ENCODE measurements at regions not wholly inside any gene's neighbourhood (a gene's known extent, or its start where the extent isn't known, plus 50 kb on each side); places are given as distances from the start of the nearest gene placed in this dataset.

- peak; percentile 5 to 55 for DNase-seq (ENCODE audit: low read depth in 2 of 2)
Observed at GRCh38 chr3:150268426-150269391, 139.4 kb upstream of the TSC22D2 start.

DNA sequence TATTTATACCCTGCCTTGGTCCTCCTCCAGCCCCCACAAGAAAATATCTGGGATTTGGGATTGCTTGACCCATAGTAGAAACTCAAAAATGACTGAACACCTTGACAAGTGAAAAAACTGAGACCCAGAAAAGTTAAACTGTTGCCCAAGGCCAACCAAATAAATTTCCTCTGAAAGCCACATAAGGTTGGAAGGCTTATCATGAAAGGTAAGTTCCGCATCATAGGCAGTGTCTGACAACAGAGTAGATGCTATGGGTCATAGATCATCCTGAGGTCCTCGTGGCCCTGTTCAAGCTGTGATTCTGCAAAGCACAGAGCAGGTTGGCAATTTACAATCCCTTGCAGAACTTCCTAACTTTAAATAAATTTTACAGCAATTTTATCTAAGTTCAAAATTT is 140.8 kb upstream of the TSC22D2 start:
- no peak for DNase-seq (ENCODE audit: low read depth in 2 of 2)

DNA sequence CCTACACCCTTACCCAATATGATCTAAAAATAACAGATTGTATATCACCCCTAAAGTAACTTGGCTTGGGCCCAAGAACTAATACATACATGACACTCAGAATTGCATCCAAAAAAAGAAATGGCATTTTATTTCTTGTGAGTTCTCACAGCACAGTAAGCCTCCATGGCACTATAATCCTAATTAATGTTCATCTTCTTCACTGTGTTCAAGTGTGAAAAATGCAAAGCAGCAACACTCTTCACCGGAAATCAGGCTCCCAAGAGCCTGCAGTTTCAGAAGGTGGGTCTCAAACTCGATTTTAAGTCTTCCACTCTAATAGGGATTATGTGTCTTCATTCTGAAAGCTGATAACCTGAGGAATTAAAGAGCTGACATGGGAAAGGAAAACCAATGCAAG is 142.8 kb upstream of the TSC22D2 start:
- no peak for DNase-seq (ENCODE audit: low read depth in 2 of 2)

DNA sequence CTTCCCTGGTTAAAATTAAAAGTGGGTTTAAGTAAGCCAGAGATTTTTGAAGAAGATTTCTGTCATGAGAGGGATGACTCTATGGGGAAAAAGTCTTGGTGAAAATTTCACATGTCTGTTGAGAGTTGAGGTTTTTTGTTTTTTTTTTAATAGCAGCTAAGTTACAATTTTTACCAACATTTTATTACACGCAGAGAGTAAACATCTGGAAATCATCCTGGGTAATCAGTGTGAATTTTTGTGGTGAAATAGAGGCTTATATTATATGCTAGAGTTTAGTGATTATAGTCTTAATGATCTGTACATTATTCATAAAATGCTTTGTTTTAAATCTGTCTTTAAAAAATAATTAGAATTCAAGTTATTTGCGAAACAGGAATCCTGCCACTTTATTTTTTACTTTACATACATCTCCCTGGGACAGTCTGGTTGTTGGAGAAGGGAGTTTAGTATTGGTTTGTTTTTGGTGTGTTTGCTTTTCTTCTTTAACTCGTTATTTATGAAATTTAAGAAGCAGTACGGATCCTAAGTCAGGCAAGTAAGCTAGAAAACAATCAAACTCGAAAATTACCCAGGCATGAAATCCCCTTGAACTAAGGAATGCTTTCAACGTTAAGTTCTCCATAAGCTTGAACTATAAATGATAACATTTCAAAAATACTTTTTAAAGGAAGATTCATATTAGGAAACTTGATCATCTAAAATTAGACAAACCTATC is 143.4 kb upstream of the TSC22D2 start:
- DNase-seq (ENCODE audit: low read depth in 2 of 2): no peak

DNA sequence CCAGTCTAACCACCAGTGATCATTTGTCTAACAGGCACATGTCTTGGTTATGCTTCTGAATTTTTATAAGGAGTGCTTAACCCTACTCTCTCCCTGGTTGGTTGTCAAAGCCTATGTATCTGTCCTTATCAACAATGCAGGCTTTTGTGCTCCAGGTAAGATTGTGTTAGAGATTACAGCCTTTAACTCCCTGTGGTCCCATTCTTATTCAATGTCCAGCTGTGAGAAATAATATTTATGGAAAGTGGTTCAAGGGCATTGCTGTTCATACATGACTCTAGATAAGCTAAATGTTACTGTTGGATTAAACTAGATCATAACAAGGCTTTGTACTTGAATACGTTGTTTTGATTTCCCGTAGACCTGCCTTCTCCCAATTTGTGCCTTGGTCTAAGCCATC is 146.1 kb upstream of the TSC22D2 start:
- no peak for DNase-seq (ENCODE audit: low read depth in 2 of 2)

DNA sequence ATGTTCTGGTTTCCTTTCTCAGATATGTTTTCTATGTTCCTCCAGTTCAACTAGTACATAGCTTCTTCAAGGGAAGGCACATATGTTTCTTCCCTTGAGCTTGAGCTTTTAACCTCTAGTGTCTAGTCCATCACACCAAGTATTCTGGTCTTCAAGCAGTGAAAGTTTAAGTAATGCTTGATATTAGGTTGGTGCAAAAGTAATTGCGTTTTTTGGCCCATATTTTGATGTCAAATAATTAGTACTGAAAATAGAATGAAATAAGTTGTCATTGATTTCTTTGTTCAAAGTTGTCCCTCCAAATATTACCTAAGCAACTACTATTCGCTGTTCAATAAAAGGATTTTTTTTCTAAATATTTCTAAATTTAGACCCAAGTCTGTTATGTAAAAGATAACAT is 146.7 kb upstream of the TSC22D2 start:
- no peak for DNase-seq (ENCODE audit: low read depth in 2 of 2)

DNA sequence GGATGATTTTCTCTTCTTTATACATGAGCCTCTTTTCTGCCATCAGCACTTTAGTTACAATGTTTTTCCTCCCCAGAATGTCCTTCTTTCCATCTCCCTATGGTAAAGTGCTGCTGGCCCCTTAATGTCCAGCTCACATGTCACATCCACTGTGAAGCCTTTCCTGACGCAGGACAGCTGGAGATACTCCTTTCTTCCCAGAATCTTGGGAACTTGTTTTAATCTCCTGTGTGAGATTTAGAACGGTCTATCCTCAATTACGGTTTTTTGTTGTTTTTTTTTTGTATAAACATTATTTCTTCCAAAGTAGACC is 147.7 kb upstream of the TSC22D2 start:
- no peak for DNase-seq (ENCODE audit: low read depth in 2 of 2)

GRCh38 chr3:150259526-150260397 is 148.3 kb upstream of the TSC22D2 start:
- DNase-seq (ENCODE audit: low read depth in 2 of 2): no peak

DNA sequence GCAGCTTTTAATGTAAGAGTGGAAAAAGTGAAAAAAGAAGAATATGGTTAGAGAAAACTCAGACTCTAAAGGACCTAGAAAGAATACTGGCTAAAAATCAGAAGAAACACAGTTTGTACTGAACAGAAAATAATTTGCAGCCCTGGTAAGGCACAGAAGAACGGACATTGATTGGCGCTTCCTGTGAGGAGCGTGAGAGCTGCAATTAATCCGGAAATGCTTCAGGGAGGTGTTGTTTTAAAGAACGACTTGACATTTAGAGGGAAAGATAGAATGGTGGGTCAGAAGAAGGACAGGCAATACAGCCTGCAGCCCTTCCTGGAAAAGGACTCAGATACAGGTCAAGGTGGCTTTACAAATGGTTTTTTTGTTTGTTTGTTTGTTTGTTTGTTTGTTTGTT is 151.3 kb upstream of the TSC22D2 start:
- DNase-seq (ENCODE audit: low read depth in 2 of 2): peak in 1 of 2 donors; percentile 32

DNA sequence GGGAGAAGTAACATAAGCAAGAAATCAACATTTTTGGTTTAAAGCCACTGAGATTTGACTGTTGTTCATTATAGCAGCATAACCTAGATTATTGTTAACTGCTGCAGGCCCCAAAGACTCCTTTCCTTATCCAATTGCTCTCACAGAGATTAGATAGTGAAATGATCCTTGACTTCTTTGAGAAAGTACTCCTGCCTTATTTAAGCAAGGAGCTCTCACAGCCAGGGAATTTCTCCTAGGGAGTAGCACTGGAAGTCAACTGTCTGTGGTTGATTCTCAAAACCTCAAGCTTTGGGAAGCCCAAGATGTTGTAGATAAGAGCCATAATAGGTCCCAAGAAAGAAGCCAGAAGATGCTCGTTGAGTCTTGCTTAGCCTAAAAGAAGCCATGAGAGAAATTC is 151.8 kb upstream of the TSC22D2 start:
- no peak for DNase-seq (ENCODE audit: low read depth in 2 of 2)

DNA sequence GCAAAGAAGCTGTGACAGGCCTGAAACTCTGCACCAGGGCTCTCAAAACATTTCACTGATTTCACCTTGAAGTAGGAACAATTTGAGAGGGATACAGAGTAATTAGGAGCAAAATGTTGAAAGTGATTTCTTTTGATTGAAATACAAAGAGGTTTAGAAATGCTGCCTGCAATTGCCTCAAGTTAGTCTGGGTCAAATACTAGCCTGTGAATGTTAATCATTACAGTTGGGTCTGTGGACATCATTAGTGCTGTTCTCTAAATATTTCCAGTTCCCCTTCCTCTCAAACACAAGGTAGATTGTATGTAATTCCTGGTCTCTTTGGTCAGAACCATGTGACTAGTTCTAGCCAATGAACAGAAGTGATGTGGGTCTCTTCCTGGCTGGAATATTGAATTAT is 152.3 kb upstream of the TSC22D2 start:
- DNase-seq (ENCODE audit: low read depth in 2 of 2): no peak

DNA sequence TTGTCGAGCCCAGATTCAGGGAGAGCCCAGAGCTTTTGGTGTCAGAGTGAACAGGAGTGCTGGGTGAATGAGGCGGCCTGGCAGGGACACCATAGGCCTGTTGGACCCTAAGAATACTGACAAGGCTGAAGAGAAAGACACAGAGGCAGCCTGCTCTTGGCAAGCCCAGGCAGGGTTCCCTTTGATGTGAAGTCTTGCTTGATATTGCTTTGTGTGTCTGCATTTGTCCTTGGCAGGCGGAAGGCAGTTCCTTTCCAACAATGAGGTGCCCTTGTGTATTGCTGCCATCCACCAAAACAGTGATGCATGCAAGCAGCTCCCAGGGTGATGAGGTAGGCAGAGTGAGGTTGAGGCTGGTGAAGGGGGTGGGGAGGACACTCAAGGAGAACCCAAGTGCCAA is 152.7 kb upstream of the TSC22D2 start:
- DNase-seq (ENCODE audit: low read depth in 2 of 2): no peak

DNA sequence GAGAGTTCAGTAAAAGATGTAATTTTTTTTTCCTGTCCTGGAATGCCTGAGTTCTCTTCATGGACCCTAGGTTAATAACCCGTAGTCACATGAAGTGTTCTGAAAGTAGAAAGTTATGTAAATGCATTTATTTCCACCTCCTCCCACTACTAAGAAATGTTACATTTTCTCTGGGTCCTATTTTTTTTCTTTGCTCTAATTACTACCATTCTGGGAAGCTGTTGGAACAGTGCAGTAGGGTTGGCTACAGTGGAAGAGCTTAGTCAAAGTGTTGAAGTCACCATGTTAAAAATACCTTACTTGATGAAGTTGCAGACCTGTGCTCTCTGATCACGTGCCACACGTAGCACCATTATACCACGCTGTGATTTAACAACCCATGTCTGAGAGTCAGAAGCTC is 153.8 kb upstream of the TSC22D2 start:
- DNase-seq (ENCODE audit: low read depth in 2 of 2): no peak

GRCh38 chr3:150253622-150254021 is 154.5 kb upstream of the TSC22D2 start:
- peak; percentile 25 to 53 for DNase-seq (ENCODE audit: low read depth in 2 of 2)

- peak in 1 of 2 donors; percentile 86 for DNase-seq (ENCODE audit: low read depth in 2 of 2)
Observed at GRCh38 chr3:150252462-150252861, 155.6 kb upstream of the TSC22D2 start.

- peak in 1 of 2 donors; percentile 82 for DNase-seq (ENCODE audit: low read depth in 2 of 2)
Observed at GRCh38 chr3:150251187-150252062, 156.7 kb upstream of the TSC22D2 start.

- DNase-seq (ENCODE audit: low read depth in 2 of 2): no peak
Observed at GRCh38 chr3:150249779-150250470, 158.2 kb upstream of the TSC22D2 start.

GRCh38 chr3:150248888-150249681 is 159.0 kb upstream of the TSC22D2 start:
- no peak for DNase-seq (ENCODE audit: low read depth in 2 of 2)

GRCh38 chr3:150248116-150248887 is 159.8 kb upstream of the TSC22D2 start:
- no peak for DNase-seq (ENCODE audit: low read depth in 2 of 2)
